RWPE1 (cell line): ENCODE measurements at regions not wholly inside any gene's neighbourhood (a gene's known extent, or its start where the extent isn't known, plus 50 kb on each side); places are given as distances from the start of the nearest gene placed in this dataset.

Experiments
- CTCF ChIA-PET: fragments of 350-600 bp; sonication (Branson Sonifier 250); formaldehyde crosslinking; extraction: SDS; loops from one replicate; lab custom pipeline; 2021; lab: Yijun Ruan, JAX
- POLR2A ChIA-PET: fragments of 400-600 bp; formaldehyde crosslinking; extraction: SDS; loops from one replicate; lab custom pipeline; 2020; ENCODE audit warnings: antibody characterized with exemption; ENCODE audit not compliant: low non-redundant PET; lab: Yijun Ruan, JAX
- DNase-seq: peaks from one replicate; pipeline ENCODE4 v3.0.0; 2012; ENCODE audit warnings: low spot score
- H3K27ac ChIP-seq: fragments of 450-650 bp; 2 replicates; pipeline ENCODE4 v1.5.1; 2017
- TF ChIP-seq, protein P1 (sequence below): fragments of 450-650 bp; conservative IDR thresholded peaks from 2 replicates; pipeline ENCODE4 v1.5.1; 2017; ENCODE audit warnings: low read depth, mild to moderate bottlenecking

DNA sequence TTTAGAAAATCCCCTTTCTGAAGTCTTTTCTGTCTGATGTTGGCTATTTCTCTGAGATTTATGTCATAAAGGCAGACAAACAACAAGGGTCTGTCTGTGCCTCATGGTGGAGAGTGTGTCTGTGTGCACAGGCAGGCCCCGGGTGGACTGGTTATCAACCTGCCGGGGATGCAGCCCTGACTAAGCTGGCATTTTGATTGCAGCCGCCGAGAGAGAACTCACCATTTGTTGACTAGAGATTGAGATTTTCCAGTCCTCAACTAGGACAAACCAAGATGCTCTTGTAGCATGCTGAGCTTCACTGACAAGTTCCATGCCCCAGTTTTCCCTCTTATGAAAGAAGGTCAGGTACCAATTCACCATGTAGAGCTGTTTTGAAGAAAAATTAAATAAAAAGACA lies 363.6 kb upstream of the CNR1 start:
- TF ChIP-seq, protein P1, sequence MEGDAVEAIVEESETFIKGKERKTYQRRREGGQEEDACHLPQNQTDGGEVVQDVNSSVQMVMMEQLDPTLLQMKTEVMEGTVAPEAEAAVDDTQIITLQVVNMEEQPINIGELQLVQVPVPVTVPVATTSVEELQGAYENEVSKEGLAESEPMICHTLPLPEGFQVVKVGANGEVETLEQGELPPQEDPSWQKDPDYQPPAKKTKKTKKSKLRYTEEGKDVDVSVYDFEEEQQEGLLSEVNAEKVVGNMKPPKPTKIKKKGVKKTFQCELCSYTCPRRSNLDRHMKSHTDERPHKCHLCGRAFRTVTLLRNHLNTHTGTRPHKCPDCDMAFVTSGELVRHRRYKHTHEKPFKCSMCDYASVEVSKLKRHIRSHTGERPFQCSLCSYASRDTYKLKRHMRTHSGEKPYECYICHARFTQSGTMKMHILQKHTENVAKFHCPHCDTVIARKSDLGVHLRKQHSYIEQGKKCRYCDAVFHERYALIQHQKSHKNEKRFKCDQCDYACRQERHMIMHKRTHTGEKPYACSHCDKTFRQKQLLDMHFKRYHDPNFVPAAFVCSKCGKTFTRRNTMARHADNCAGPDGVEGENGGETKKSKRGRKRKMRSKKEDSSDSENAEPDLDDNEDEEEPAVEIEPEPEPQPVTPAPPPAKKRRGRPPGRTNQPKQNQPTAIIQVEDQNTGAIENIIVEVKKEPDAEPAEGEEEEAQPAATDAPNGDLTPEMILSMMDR = no peak
- no peak overlapping the region for H3K27ac ChIP-seq
- POLR2A ChIA-PET = no interaction called here
- CTCF ChIA-PET = no interaction called here
- DNase-seq = no peak

GRCh38 chr6:88520445-88520844 lies 354.3 kb upstream of the CNR1 start:
- CTCF ChIA-PET = no interaction called here
- POLR2A ChIA-PET = no interaction called here

GRCh38 chr6:88520017-88520338 lies 353.8 kb upstream of the CNR1 start:
- CTCF ChIA-PET = no interaction called here
- no peak for DNase-seq
- TF ChIP-seq, protein P1 = no peak
- H3K27ac ChIP-seq = no peak overlapping the region
- POLR2A ChIA-PET = no interaction called here

More at GRCh38 chr6:88520445-88520844, 354.3 kb upstream of the CNR1 start:
- H3K27ac ChIP-seq = no peak overlapping the region
- TF ChIP-seq, protein P1 = no peak
- DNase-seq = no peak

DNA sequence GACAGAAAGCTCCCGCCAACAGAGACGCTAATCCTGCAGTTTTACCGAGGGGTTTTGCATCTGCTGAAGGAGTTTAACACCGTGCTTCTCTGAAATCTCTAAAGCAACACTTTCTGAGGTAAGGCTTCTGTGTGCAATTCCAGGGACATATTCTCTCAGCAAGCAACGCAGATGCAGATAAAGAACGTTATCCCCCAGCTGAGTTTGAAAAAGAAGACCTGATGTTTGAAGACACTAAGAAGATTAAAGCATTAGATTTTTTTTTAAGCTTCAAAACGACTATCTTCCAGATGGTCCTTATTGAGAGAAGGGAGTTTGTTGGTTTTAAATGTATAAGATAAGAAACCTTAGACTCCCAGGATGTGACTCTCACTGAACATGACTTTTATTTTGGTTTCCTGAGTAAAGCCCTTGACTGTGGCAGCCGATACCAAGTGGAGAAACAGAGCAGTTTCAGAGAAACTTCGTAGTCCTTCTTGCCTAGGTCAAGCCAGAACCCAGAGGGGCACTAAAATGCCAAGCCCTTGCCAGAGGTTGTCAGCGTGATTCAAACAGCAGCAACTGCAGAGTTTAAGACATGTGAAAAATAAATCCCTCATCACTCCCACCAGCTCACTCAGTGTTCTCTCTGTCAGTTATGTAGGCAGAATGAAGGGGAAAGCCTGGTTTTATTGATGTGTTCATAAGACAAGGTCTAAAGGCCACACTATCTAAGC lies 353.3 kb upstream of the CNR1 start:
- POLR2A ChIA-PET = no interaction called here
- CTCF ChIA-PET = interaction anchor here (0.6 kb wide), 1 partner anchor 15 kb away, joined by 4 read pairs; no protein-coding TSS in a partner anchor
- no peak overlapping the region for H3K27ac ChIP-seq
- no peak for DNase-seq
- TF ChIP-seq, protein P1 = no peak

DNA sequence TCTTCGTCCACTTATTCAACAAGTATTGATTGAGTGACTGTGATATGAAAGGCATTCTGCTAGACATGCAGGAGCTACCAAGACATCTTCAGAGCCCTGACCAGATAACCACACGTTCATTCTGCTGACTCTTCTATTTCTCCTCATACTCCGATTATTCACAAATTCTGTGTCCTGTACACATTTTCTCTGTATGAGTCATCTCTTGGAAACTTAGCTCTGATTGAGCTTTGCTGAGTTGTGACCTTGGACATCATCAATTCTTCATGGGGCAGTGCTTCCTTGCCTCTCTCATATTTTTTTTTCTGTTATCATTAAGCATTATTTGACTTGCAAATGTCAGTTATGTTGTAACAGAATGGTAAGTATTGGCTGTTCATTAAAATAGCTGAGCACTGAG lies 351.6 kb upstream of the CNR1 start:
- H3K27ac ChIP-seq = no peak overlapping the region
- DNase-seq = no peak
- ChIA-PET CTCF (no interaction called here), POLR2A (no interaction called here)
- TF ChIP-seq, protein P1 = no peak

DNA sequence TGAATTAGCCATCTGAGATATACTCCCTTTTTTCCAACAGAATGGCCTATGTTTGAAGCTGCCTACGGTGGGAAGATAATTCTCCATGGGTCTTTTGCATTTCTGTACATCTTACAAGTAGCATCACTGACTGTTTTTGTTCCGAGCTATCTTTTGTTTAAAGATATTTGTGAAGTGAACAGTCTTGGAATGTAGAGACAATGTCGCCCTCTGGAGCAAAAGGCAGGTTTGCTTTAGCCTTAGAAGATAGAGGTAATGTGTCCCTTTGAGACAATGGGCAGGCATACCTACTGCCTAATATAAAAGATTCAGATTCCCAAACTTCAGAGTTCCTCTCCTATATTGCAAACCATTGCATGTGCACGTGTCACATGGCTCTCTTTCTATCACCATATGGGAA lies 347.8 kb upstream of the CNR1 start:
- CTCF ChIA-PET = no interaction called here
- H3K27ac ChIP-seq = no peak overlapping the region
- no peak for DNase-seq
- POLR2A ChIA-PET = no interaction called here
- TF ChIP-seq, protein P1 = no peak
